ENCODE measurements at regions not wholly inside any gene's neighbourhood (a gene's known extent, or its start where the extent isn't known, plus 50 kb on each side); places are given as distances from the start of the nearest gene placed in this dataset.

GRCh38 chr3:111143-112069 lies 85.2 kb upstream of the CHL1 start:
- dilution Hi-C loops (cut with MboI; ENCODE audit: extremely low pct_ligation_motif_present, low sequenced_read_pairs): no loop called here
- Histone ChIP-seq H3K27ac (ENCODE audit: control insufficient read depth, insufficient read depth, low read length) (no peak overlapping the region), H3K4me3 (ENCODE audit: control insufficient read depth in 2 of 3, extremely low read depth in 1 of 3, insufficient read depth in 2 of 3, low read depth in 1 of 3, low read length in 3 of 3) (no peak overlapping the region), H3K4me2 (ENCODE audit: control insufficient read depth, extremely low read depth, insufficient read depth, low read depth, low read length) (no peak overlapping the region), H3K4me1 (ENCODE audit: control insufficient read depth, extremely low read depth, insufficient read depth, low read length) (no peaks in the 10 kb centered on the region), H3K9me3 (ENCODE audit: control insufficient read depth, low read depth, low read length) (no peaks in the 10 kb centered on the region), H3K9me1 (ENCODE audit: control insufficient read depth, extremely low read depth, insufficient read depth, low read length) (no peaks in the 10 kb centered on the region), H4K20me1 (ENCODE audit: control insufficient read depth, extremely low read depth, insufficient read depth, low read length) (no peaks in the 10 kb centered on the region), H3K9ac (ENCODE audit: control insufficient read depth, extremely low read depth, insufficient read depth, low read length) (no peak overlapping the region), H3K27me3 (ENCODE audit: control insufficient read depth, extremely low read depth, insufficient read depth, low read length) (no peaks in the 10 kb centered on the region), H3K79me2 (ENCODE audit: control insufficient read depth, insufficient read depth, low read length) (no peaks in the 10 kb centered on the region), H2AFZ (ENCODE audit: control insufficient read depth, low read length) (peak overlapping the region; percentile 61), H3K36me3 (ENCODE audit: control insufficient read depth in 2 of 2, extremely low read depth in 1 of 2, insufficient read depth in 2 of 2, low read length in 2 of 2) (no peaks in the 10 kb centered on the region)
- DNase-seq (ENCODE audit: low read depth, low spot score): peak; percentile 1
- no peak for TF ChIP-seq CTCF (optimal IDR thresholded peaks at IDR 0.05 in 1 of 3, IDR thresholded peaks at IDR 0.05 in 1 of 3, conservative IDR thresholded peaks at IDR 0.05 in 1 of 3; ENCODE audit: extremely low read depth in 1 of 3, insufficient read depth in 2 of 3, low read length in 3 of 3)
- no peak for FAIRE-seq

GRCh38 chr3:112773-113172 lies 83.8 kb upstream of the CHL1 start:
- dilution Hi-C loops (cut with MboI; ENCODE audit: extremely low pct_ligation_motif_present, low sequenced_read_pairs): no loop called here

More at GRCh38 chr3:112773-113172, 83.8 kb upstream of the CHL1 start:
- Histone ChIP-seq H2AFZ (ENCODE audit: control insufficient read depth, low read length) (no peak overlapping the region), H3K4me1 (ENCODE audit: control insufficient read depth, extremely low read depth, insufficient read depth, low read length) (no peaks in the 10 kb centered on the region), H3K9ac (ENCODE audit: control insufficient read depth, extremely low read depth, insufficient read depth, low read length) (no peak overlapping the region), H3K4me3 (ENCODE audit: control insufficient read depth in 2 of 3, extremely low read depth in 1 of 3, insufficient read depth in 2 of 3, low read depth in 1 of 3, low read length in 3 of 3) (no peak overlapping the region), H3K9me1 (ENCODE audit: control insufficient read depth, extremely low read depth, insufficient read depth, low read length) (no peaks in the 10 kb centered on the region), H3K79me2 (ENCODE audit: control insufficient read depth, insufficient read depth, low read length) (no peaks in the 10 kb centered on the region), H3K27me3 (ENCODE audit: control insufficient read depth, extremely low read depth, insufficient read depth, low read length) (no peaks in the 10 kb centered on the region), H3K27ac (ENCODE audit: control insufficient read depth, insufficient read depth, low read length) (no peak overlapping the region), H3K36me3 (ENCODE audit: control insufficient read depth in 2 of 2, extremely low read depth in 1 of 2, insufficient read depth in 2 of 2, low read length in 2 of 2) (no peaks in the 10 kb centered on the region), H4K20me1 (ENCODE audit: control insufficient read depth, extremely low read depth, insufficient read depth, low read length) (no peaks in the 10 kb centered on the region), H3K4me2 (ENCODE audit: control insufficient read depth, extremely low read depth, insufficient read depth, low read depth, low read length) (no peak overlapping the region), H3K9me3 (ENCODE audit: control insufficient read depth, low read depth, low read length) (no peaks in the 10 kb centered on the region)
- FAIRE-seq (no peak), DNase-seq (ENCODE audit: low read depth, low spot score) (no peak)
- TF ChIP-seq EZH2 (IDR thresholded peaks at IDR 0.05; ENCODE audit: low read length) (no peak), CTCF (optimal IDR thresholded peaks at IDR 0.05 in 1 of 3, IDR thresholded peaks at IDR 0.05 in 1 of 3, conservative IDR thresholded peaks at IDR 0.05 in 1 of 3; ENCODE audit: extremely low read depth in 1 of 3, insufficient read depth in 2 of 3, low read length in 3 of 3) (no peak)

All from keratinocyte (primary cell).